H1 (cell line): ENCODE measurements at regions not wholly inside any gene's neighbourhood (a gene's known extent, or its start where the extent isn't known, plus 50 kb on each side); places are given as distances from the start of the nearest gene placed in this dataset.

ENCODE experiments used
- HDAC2 ChIP-seq, 2 experiments: fragments of 300-600 bp in 1 of 2; sonication (generic) in 1 of 2; IDR thresholded peaks; 2 replicates each; pipeline ENCODE4 v1.6.1; 2011 to 2012; ENCODE audit warnings: low read depth in 2 of 2, low read length in 2 of 2, mild to moderate bottlenecking in 2 of 2, moderate library complexity in 2 of 2, borderline replicate concordance in 1 of 2, inconsistent platforms in 1 of 2
- SP1 ChIP-seq: IDR thresholded peaks from 2 replicates; pipeline ENCODE4 v1.6.1; 2011; ENCODE audit warnings: low read depth, low read length
- ZNF274 ChIP-seq: IDR thresholded peaks from 2 replicates; pipeline ENCODE4 v1.7.0; 2012; ENCODE audit warnings: low read length, borderline replicate concordance; ENCODE audit errors: extremely low read depth

- TF ChIP-seq HDAC2 (IDR thresholded peaks at IDR 0.05; ENCODE audit: borderline replicate concordance in 1 of 2, low read depth in 2 of 2, low read length in 2 of 2), result no peak
- TF ChIP-seq SP1, result no peak
- TF ChIP-seq ZNF274, result no peak
Observed at GRCh38 chr14:65846196-65846868, 433.8 kb downstream of the FUT8 start (continued).
